DMS53 (cell line): ENCODE measurements at regions not wholly inside any gene's neighbourhood (a gene's known extent, or its start where the extent isn't known, plus 50 kb on each side); places are given as distances from the start of the nearest gene placed in this dataset.
"Not testable (repeated sequence)": the region's sequence is repeated elsewhere in the genome, so short reads cannot be mapped to it uniquely, and the experiment has no call there.

Experiments used
- DNase-seq: peaks from one replicate; lab custom pipeline; 2025; lab: John Stamatoyannopoulos, UW

- DNase-seq, result no peak
These were observed 50.5 kb upstream of the ADGRG2 start for GRCh38 chrX:19172741-19173140.

- peak; percentile 3 for DNase-seq
These were observed 52.2 kb upstream of the ADGRG2 start for GRCh38 chrX:19174401-19175025.

- DNase-seq, result no peak
These were observed 54.8 kb upstream of the ADGRG2 start for GRCh38 chrX:19176901-19177630.

GRCh38 chrX:19177721-19178120 is 55.5 kb upstream of the ADGRG2 start:
- no peak for DNase-seq

- DNase-seq, result no peak
These were observed 56.1 kb upstream of the ADGRG2 start for GRCh38 chrX:19178402-19178801.

GRCh38 chrX:19179389-19179788 is 57.1 kb upstream of the ADGRG2 start:
- DNase-seq, result peak; percentile 63

- no peak for DNase-seq
These were observed 59.1 kb upstream of the ADGRG2 start for GRCh38 chrX:19181345-19181744.

GRCh38 chrX:19182785-19183184 is 60.5 kb upstream of the ADGRG2 start:
- DNase-seq, result no peak

GRCh38 chrX:19183761-19184477 is 61.7 kb upstream of the ADGRG2 start:
- no peak for DNase-seq

GRCh38 chrX:19188566-19188965 is 66.3 kb upstream of the ADGRG2 start:
- no peak for DNase-seq

- DNase-seq, result no peak
These were observed 68.6 kb upstream of the ADGRG2 start for GRCh38 chrX:19190902-19191301.

- DNase-seq, result no peak
These were observed 71.3 kb upstream of the ADGRG2 start for GRCh38 chrX:19193565-19193964.

- peak; percentile 32 for DNase-seq
These were observed 72.3 kb upstream of the ADGRG2 start for GRCh38 chrX:19194285-19195242.

GRCh38 chrX:19195243-19195610 is 73.0 kb upstream of the ADGRG2 start:
- no peak for DNase-seq

- DNase-seq, result no peak
These were observed 76.2 kb upstream of the ADGRG2 start for GRCh38 chrX:19198473-19198872.

GRCh38 chrX:19202171-19202570 is 79.9 kb upstream of the ADGRG2 start:
- DNase-seq, result no peak

- DNase-seq, result no peak
These were observed 82.4 kb upstream of the ADGRG2 start for GRCh38 chrX:19204636-19205035.

GRCh38 chrX:19212037-19212436 is 89.8 kb upstream of the ADGRG2 start:
- peak; percentile 43 for DNase-seq

- DNase-seq, result no peak
These were observed 91.4 kb upstream of the ADGRG2 start for GRCh38 chrX:19213610-19214152.

GRCh38 chrX:19214311-19214710 is 92.0 kb upstream of the ADGRG2 start:
- no peak for DNase-seq

GRCh38 chrX:19225909-19226308 is 103.6 kb upstream of the ADGRG2 start:
- peak; percentile 57 for DNase-seq

- DNase-seq, result not testable (repeated sequence)
These were observed 107.6 kb upstream of the ADGRG2 start for GRCh38 chrX:19229896-19230295.
